ENCODE measurements at regions not wholly inside any gene's neighbourhood (a gene's known extent, or its start where the extent isn't known, plus 50 kb on each side); places are given as distances from the start of the nearest gene placed in this dataset.

- Histone ChIP-seq H3K4me3 (ENCODE audit: low read length in 2 of 2) (no peak overlapping the region), H3K18ac (ENCODE audit: low read length) (no peak overlapping the region), H2BK12ac (ENCODE audit: low read length) (no peak overlapping the region), H3K9me3 (replicated peaks in 1 of 2; ENCODE audit: control insufficient read depth in 2 of 2, insufficient read depth in 1 of 2, low read depth in 1 of 2, low read length in 2 of 2) (no peaks in the 10 kb centered on the region), H3K14ac (ENCODE audit: low read length) (no peak overlapping the region), H3K23ac (ENCODE audit: low read depth, low read length, poor library complexity) (no peak overlapping the region), H2AFZ (ENCODE audit: low read length) (no peak overlapping the region), H3K4me1 (ENCODE audit: control insufficient read depth in 2 of 2, insufficient read depth in 1 of 2, low read depth in 1 of 2, low read length in 2 of 2) (peaks cover 0 to 2% of the 10 kb centered on the region in 2 donors), H2BK5ac (ENCODE audit: low read length) (no peak overlapping the region), H3K4ac (ENCODE audit: low read length) (no peak overlapping the region), H3K36me3 (replicated peaks in 1 of 2; ENCODE audit: control insufficient read depth in 2 of 2, insufficient read depth in 2 of 2, low read length in 2 of 2) (no peaks in the 10 kb centered on the region), H3K4me2 (ENCODE audit: insufficient read depth, low read length, poor library complexity, severe bottlenecking) (no peak overlapping the region), H3K79me1 (ENCODE audit: low read depth, low read length) (no peaks in the 10 kb centered on the region), H4K8ac (ENCODE audit: low read depth, low read length) (no peak overlapping the region), H3K27me3 (ENCODE audit: control insufficient read depth in 3 of 3, insufficient read depth in 3 of 3, low read depth in 1 of 3, low read length in 3 of 3) (peaks cover 0 to 24% (median 0%) of the 10 kb centered on the region in 3 experiments), H3K27ac (replicated peaks; ENCODE audit: low read length) (no peak overlapping the region), H3K9ac (ENCODE audit: low read depth, low read length, poor library complexity) (no peak overlapping the region), H4K91ac (ENCODE audit: low read depth, low read length, poor library complexity) (no peak overlapping the region), H2BK120ac (ENCODE audit: low read depth, low read length) (no peak overlapping the region), H2AK5ac (ENCODE audit: low read depth, low read length) (no peak overlapping the region), H2BK15ac (ENCODE audit: low read length) (no peak overlapping the region)
- no peak for DNase-seq (ENCODE audit: low spot score)
- no CpG with 5 or more reads among the region's 11 CpGs for WGBS, 2 donors (ENCODE audit: extremely low coverage in 2 of 2, insufficient read length in 2 of 2, insufficient replicate concordance in 1 of 2)
Observed at GRCh38 chr2:45264227-45265225, 255.3 kb upstream of the SIX2 start.

GRCh38 chr2:45263147-45263546, 253.9 kb upstream of the SIX2 start:
- Histone ChIP-seq H3K27ac (replicated peaks; ENCODE audit: low read length) (no peak overlapping the region), H3K4me2 (ENCODE audit: insufficient read depth, low read length, poor library complexity, severe bottlenecking) (no peak overlapping the region), H2BK12ac (ENCODE audit: low read length) (no peak overlapping the region), H3K14ac (ENCODE audit: low read length) (no peak overlapping the region), H3K9ac (ENCODE audit: low read depth, low read length, poor library complexity) (no peak overlapping the region), H2BK5ac (ENCODE audit: low read length) (no peak overlapping the region), H3K9me3 (replicated peaks in 1 of 2; ENCODE audit: control insufficient read depth in 2 of 2, insufficient read depth in 1 of 2, low read depth in 1 of 2, low read length in 2 of 2) (no peaks in the 10 kb centered on the region), H3K27me3 (ENCODE audit: control insufficient read depth in 3 of 3, insufficient read depth in 3 of 3, low read depth in 1 of 3, low read length in 3 of 3) (peaks cover 0 to 33% (median 0%) of the 10 kb centered on the region in 3 experiments), H3K18ac (ENCODE audit: low read length) (no peak overlapping the region), H2BK15ac (ENCODE audit: low read length) (no peak overlapping the region), H3K36me3 (replicated peaks in 1 of 2; ENCODE audit: control insufficient read depth in 2 of 2, insufficient read depth in 2 of 2, low read length in 2 of 2) (no peaks in the 10 kb centered on the region), H4K8ac (ENCODE audit: low read depth, low read length) (no peak overlapping the region), H2BK120ac (ENCODE audit: low read depth, low read length) (no peak overlapping the region), H2AK5ac (ENCODE audit: low read depth, low read length) (no peak overlapping the region), H3K4me3 (ENCODE audit: low read length in 2 of 2) (no peak overlapping the region), H2AFZ (ENCODE audit: low read length) (no peak overlapping the region), H3K79me1 (ENCODE audit: low read depth, low read length) (no peaks in the 10 kb centered on the region), H3K23ac (ENCODE audit: low read depth, low read length, poor library complexity) (no peak overlapping the region), H3K4me1 (ENCODE audit: control insufficient read depth in 2 of 2, insufficient read depth in 1 of 2, low read depth in 1 of 2, low read length in 2 of 2) (peaks cover 3 to 8% of the 10 kb centered on the region in 2 donors), H4K91ac (ENCODE audit: low read depth, low read length, poor library complexity) (no peak overlapping the region), H3K4ac (ENCODE audit: low read length) (no peak overlapping the region)
- DNase-seq (ENCODE audit: low spot score) = no peak
- WGBS, 2 donors (ENCODE audit: extremely low coverage in 2 of 2, insufficient read length in 2 of 2, insufficient replicate concordance in 1 of 2) = no CpG with 5 or more reads among the region's 6 CpGs

- H3K14ac ChIP-seq (ENCODE audit: low read length) = no peak overlapping the region
- no peak overlapping the region for H3K9ac ChIP-seq (ENCODE audit: low read depth, low read length, poor library complexity)
- no peak overlapping the region for H2BK15ac ChIP-seq (ENCODE audit: low read length)
- no peak overlapping the region for H3K27ac ChIP-seq (replicated peaks; ENCODE audit: low read length)
- H3K9me3 ChIP-seq (replicated peaks in 1 of 2; ENCODE audit: control insufficient read depth in 2 of 2, insufficient read depth in 1 of 2, low read depth in 1 of 2, low read length in 2 of 2) = no peaks in the 10 kb centered on the region
- H3K23ac ChIP-seq (ENCODE audit: low read depth, low read length, poor library complexity) = no peak overlapping the region
- H3K4me1 ChIP-seq (ENCODE audit: control insufficient read depth in 2 of 2, insufficient read depth in 1 of 2, low read depth in 1 of 2, low read length in 2 of 2) = peaks cover 15 to 20% of the 10 kb centered on the region in 2 donors
- no peak overlapping the region for H2BK12ac ChIP-seq (ENCODE audit: low read length)
- no peak overlapping the region for H2BK5ac ChIP-seq (ENCODE audit: low read length)
- H4K91ac ChIP-seq (ENCODE audit: low read depth, low read length, poor library complexity) = no peak overlapping the region
- WGBS, 2 donors (ENCODE audit: extremely low coverage in 2 of 2, insufficient read length in 2 of 2, insufficient replicate concordance in 1 of 2) = no CpG with 5 or more reads among the region's 4 CpGs
- H3K27me3 ChIP-seq (ENCODE audit: control insufficient read depth in 3 of 3, insufficient read depth in 3 of 3, low read depth in 1 of 3, low read length in 3 of 3) = peaks cover 0 to 33% (median 0%) of the 10 kb centered on the region in 3 experiments
- H3K4ac ChIP-seq (ENCODE audit: low read length) = no peak overlapping the region
- H3K36me3 ChIP-seq (replicated peaks in 1 of 2; ENCODE audit: control insufficient read depth in 2 of 2, insufficient read depth in 2 of 2, low read length in 2 of 2) = no peaks in the 10 kb centered on the region
- H2AFZ ChIP-seq (ENCODE audit: low read length) = no peak overlapping the region
- H3K4me2 ChIP-seq (ENCODE audit: insufficient read depth, low read length, poor library complexity, severe bottlenecking) = no peak overlapping the region
- no peak overlapping the region for H4K8ac ChIP-seq (ENCODE audit: low read depth, low read length)
- no peak overlapping the region for H3K4me3 ChIP-seq (ENCODE audit: low read length in 2 of 2)
- DNase-seq (ENCODE audit: low spot score) = no peak
- no peak overlapping the region for H3K18ac ChIP-seq (ENCODE audit: low read length)
- H2AK5ac ChIP-seq (ENCODE audit: low read depth, low read length) = no peak overlapping the region
- H2BK120ac ChIP-seq (ENCODE audit: low read depth, low read length) = no peak overlapping the region
- H3K79me1 ChIP-seq (ENCODE audit: low read depth, low read length) = no peaks in the 10 kb centered on the region
Observed at GRCh38 chr2:45261746-45262145, 252.5 kb upstream of the SIX2 start.

- H3K4me3 ChIP-seq (ENCODE audit: low read length in 2 of 2) = no peak overlapping the region
- no peak overlapping the region for H3K4ac ChIP-seq (ENCODE audit: low read length)
- H3K9ac ChIP-seq (ENCODE audit: low read depth, low read length, poor library complexity) = no peak overlapping the region
- H3K14ac ChIP-seq (ENCODE audit: low read length) = no peak overlapping the region
- no peaks in the 10 kb centered on the region for H3K9me3 ChIP-seq (replicated peaks in 1 of 2; ENCODE audit: control insufficient read depth in 2 of 2, insufficient read depth in 1 of 2, low read depth in 1 of 2, low read length in 2 of 2)
- H3K36me3 ChIP-seq (replicated peaks in 1 of 2; ENCODE audit: control insufficient read depth in 2 of 2, insufficient read depth in 2 of 2, low read length in 2 of 2) = no peaks in the 10 kb centered on the region
- H3K27me3 ChIP-seq (ENCODE audit: control insufficient read depth in 3 of 3, insufficient read depth in 3 of 3, low read depth in 1 of 3, low read length in 3 of 3) = peaks cover 0 to 33% (median 0%) of the 10 kb centered on the region in 3 experiments
- no peak overlapping the region for H2BK5ac ChIP-seq (ENCODE audit: low read length)
- H2BK12ac ChIP-seq (ENCODE audit: low read length) = no peak overlapping the region
- H3K4me2 ChIP-seq (ENCODE audit: insufficient read depth, low read length, poor library complexity, severe bottlenecking) = no peak overlapping the region
- no peak overlapping the region for H3K27ac ChIP-seq (replicated peaks; ENCODE audit: low read length)
- H2BK15ac ChIP-seq (ENCODE audit: low read length) = no peak overlapping the region
- no peak overlapping the region for H4K8ac ChIP-seq (ENCODE audit: low read depth, low read length)
- H2AK5ac ChIP-seq (ENCODE audit: low read depth, low read length) = no peak overlapping the region
- DNase-seq (ENCODE audit: low spot score) = no peak
- H3K23ac ChIP-seq (ENCODE audit: low read depth, low read length, poor library complexity) = no peak overlapping the region
- no peak overlapping the region for H3K18ac ChIP-seq (ENCODE audit: low read length)
- no peak overlapping the region for H2AFZ ChIP-seq (ENCODE audit: low read length)
- H3K4me1 ChIP-seq (ENCODE audit: control insufficient read depth in 2 of 2, insufficient read depth in 1 of 2, low read depth in 1 of 2, low read length in 2 of 2) = peaks cover 16 to 24% of the 10 kb centered on the region in 2 donors
- no peaks in the 10 kb centered on the region for H3K79me1 ChIP-seq (ENCODE audit: low read depth, low read length)
- WGBS, 2 donors (ENCODE audit: extremely low coverage in 2 of 2, insufficient read length in 2 of 2, insufficient replicate concordance in 1 of 2) = no CpG with 5 or more reads among the region's 5 CpGs
- no peak overlapping the region for H4K91ac ChIP-seq (ENCODE audit: low read depth, low read length, poor library complexity)
- no peak overlapping the region for H2BK120ac ChIP-seq (ENCODE audit: low read depth, low read length)
Observed at GRCh38 chr2:45260946-45261345, 251.7 kb upstream of the SIX2 start.
